ENCODE measurements at regions not wholly inside any gene's neighbourhood (a gene's known extent, or its start where the extent isn't known, plus 50 kb on each side); places are given as distances from the start of the nearest gene placed in this dataset.
"Not testable (repeated sequence)": the region's sequence is repeated elsewhere in the genome, so short reads cannot be mapped to it uniquely, and the experiment has no call there.

DNA sequence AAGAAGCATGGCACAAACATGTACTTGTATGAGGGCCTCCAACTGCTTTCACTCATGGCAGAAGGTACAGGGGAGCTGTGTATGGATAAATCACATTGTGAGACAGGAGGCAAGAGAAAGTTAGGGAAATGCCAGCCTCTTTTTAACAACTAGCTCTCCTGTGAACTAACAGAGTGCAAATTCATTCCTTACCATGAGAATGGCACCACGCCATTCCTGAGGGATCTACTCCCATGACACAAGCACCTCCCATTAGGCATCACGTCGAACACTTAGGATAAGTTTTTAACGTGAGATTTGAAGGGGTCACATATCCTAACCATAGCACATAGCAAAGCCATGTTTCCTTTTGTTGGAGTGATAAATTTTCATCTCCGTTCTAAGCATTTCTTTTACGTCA, 747.2 kb upstream of the CHD1 start:
- no peak for DNase-seq (ENCODE audit: low spot score)
- in situ Hi-C loops (cut with HindIII; ENCODE audit: low sequenced_read_pairs), result no loop called here

DNA sequence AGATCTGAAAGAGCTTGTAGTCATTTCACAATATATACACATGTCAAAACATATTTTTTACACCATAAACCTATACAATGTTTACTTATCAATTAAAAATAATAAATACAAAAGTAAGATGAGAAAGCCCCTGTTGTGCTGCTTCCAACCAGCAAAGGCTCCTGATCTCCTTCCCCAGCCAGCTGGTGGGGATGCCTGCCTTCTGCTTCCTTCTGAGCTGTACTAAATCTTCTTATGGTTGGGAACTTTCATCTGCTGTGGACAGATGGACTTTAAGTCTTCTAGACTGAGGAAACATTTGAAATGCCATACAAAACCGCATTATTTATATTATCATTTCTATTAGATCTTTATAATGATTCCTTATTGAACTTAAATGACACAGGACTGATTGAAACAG, 745.3 kb upstream of the CHD1 start:
- no peak for DNase-seq (ENCODE audit: low spot score)
- in situ Hi-C loops (cut with HindIII; ENCODE audit: low sequenced_read_pairs), result no loop called here

DNA sequence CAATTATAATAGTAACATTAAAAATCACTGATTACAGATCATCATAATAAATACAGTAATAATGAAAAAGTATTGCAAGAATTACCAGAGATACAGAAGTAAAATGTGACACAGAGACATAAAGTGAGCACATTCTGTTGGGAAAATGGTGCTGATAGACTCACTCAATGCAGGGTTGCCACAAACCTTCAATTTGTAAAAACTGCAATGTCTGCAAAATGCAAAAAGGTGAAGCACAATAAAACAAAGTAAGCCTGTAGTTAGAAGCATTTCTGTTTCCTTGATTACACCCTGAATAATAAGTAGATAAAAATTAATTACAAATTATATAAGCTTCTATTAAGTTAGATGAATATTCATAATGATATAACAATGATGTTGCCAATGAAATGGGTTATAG, 736.2 kb upstream of the CHD1 start:
- in situ Hi-C loops (cut with HindIII; ENCODE audit: low sequenced_read_pairs), result no loop called here
- no peak for DNase-seq (ENCODE audit: low spot score)

GRCh38 chr5:99651298-99651697, 722.5 kb upstream of the CHD1 start:
- DNase-seq (ENCODE audit: low spot score), result no peak
- in situ Hi-C loops (cut with HindIII; ENCODE audit: low sequenced_read_pairs), result no loop called here

DNA sequence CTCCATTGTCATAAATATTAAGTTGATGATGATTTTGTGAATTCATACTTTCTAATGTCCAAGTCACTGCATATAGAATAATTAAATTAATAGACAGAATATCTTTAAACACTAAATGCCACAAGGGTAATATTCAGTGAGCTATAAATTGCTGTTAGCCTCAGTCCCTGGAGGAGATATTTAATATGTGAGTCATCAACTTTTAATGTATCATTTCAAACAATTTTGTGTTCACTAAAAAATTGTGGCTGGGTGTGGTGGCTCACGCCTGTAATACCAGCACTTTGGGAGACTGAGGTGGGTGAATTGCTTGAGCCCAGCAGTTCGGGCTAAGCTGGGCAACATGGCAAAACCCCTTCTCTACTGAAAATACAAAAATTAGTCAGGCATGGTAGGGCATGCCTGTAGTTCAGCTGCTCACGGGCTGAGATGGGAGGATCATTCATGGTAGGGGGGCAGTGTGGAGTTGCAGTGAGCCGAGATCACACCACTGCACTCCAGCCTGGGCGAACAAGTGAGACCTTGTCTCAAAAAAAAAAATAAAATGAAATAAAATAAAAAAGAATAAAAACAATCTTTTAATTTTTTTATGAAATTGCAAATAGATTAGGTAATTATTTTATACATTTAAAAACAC, 717.3 kb upstream of the CHD1 start:
- DNase-seq (ENCODE audit: low spot score), result no peak
- in situ Hi-C loops (cut with HindIII; ENCODE audit: low sequenced_read_pairs), result no loop called here

DNA sequence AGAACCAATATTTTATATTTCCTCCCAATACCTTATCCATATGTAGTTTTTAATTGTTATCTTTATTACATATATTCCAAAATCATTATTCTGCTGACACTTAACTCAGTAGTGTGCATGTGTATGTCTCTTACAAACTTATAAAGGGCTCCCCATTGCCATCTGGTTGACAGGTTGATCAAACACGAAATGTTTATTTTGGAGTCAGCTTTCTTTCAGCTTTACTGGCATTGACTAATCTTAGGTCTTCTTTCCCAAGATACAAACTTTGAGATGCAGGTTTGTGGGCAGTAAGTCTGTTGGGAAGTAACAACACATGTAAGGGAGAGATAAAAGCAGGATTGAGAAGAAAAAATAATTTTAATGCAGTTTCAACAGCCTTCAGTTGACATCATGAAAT, 716.0 kb upstream of the CHD1 start:
- in situ Hi-C loops (cut with HindIII; ENCODE audit: low sequenced_read_pairs), result no loop called here

DNA sequence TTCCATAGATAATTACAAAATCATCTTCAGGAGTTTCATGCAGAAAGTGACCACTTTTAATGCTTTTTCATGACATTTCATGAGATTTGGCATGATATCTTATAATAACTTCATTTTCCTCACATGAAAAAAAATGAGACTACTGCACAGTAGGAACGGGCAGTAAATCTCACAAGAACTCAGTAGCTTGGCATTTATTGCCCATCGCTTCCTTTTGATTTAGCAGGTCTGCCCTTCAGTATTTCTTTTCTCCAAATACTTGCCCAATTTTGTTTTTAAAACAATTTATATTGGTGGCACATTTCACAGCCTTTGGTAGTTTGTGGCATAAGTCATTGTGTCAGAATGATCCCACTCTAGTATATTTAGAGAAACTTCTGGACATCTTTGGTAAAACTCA, 711.8 kb upstream of the CHD1 start:
- in situ Hi-C loops (cut with HindIII; ENCODE audit: low sequenced_read_pairs), result no loop called here
- DNase-seq (ENCODE audit: low spot score), result no peak

More for the DNA sequence above, 716.0 kb upstream of the CHD1 start:
- DNase-seq (ENCODE audit: low spot score), result no peak

DNA sequence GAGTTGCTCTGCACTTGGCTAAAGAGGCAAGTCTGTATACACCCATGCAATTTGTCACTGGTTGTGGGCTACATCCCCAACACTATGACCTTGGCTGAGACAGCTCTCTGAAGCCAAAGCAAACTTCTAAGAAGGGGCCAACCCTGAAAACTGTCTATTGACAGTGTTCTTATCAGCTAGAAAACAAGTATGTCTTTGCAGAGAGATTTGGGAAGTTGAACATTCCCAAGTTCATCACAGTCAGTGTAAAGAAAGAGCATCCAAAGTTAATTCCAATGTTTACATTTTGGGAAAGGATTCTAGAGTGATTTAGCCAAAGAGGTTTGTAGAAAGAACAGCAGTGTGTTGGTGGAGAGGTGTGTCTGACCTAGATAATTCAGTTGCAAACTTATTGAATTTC, 711.1 kb upstream of the CHD1 start:
- in situ Hi-C loops (cut with HindIII; ENCODE audit: low sequenced_read_pairs), result no loop called here
- no peak for DNase-seq (ENCODE audit: low spot score)

DNA sequence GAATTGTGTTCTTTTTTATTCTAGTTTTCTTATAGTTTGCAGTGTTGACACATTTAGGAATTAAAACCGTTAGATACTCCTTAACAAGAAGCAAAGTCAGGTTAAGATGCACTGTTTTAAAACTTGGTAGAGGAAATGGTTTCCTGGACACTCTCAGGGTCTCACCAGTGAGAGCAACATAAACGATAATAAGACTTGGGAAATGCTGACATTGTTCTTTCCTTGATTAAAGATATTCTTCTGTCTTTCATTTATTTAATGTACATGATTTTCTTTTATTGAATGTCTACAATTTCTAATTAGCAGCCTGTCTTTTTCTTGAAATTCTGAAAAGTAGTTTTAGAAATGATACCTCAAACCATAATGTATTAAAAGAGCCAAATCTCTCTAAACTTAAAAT, 707.9 kb upstream of the CHD1 start:
- in situ Hi-C loops (cut with HindIII; ENCODE audit: low sequenced_read_pairs), result no loop called here
- no peak for DNase-seq (ENCODE audit: low spot score)

GRCh38 chr5:99621772-99622681, 693.2 kb upstream of the CHD1 start:
- no peak for DNase-seq (ENCODE audit: low spot score)
- in situ Hi-C loops (cut with HindIII; ENCODE audit: low sequenced_read_pairs), result no loop called here

DNA sequence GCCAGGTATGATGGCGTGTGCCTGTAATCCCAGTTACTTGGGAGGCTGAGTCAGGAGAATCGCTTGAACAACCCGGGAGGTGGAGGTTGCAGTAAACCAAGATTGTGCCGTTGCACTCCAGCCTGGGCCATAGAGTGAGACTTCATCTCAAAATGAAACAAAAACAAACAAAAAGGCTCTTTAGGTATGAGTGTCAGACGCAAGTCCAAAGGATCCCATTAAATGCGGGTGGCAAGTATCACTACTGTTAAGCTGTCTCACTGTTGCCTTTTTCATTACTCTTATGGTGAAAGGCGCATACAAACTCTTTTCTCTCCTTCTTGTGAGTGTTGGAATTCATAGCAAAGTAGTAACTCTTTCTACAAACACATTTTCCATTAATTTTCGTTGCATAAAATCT, 688.5 kb upstream of the CHD1 start:
- DNase-seq (ENCODE audit: low spot score), result no peak
- in situ Hi-C loops (cut with HindIII; ENCODE audit: low sequenced_read_pairs), result no loop called here

- in situ Hi-C loops (cut with HindIII; ENCODE audit: low sequenced_read_pairs), result no loop called here
These were observed 686.1 kb upstream of the CHD1 start for GRCh38 chr5:99614888-99615287.

DNA sequence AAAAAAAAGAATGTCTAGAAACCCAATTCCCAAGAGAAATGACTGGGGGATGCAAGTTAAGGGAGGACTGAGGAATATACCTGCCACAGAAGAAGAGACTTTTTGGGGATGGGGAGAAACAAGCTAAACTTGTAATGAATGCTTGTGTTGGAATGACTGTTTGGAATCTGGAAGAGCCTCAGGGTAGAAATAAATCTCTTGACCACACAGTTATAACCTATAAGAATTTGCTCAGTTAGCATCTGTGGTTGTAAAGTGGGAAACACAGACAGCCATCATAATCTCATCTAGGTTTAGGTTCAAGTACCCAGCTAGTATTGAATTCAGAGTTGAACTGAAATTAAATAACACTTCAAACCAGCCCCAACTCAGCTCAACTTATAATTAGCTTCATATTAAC, 678.3 kb upstream of the CHD1 start:
- in situ Hi-C loops (cut with HindIII; ENCODE audit: low sequenced_read_pairs), result no loop called here
- no peak for DNase-seq (ENCODE audit: low spot score)

More at GRCh38 chr5:99614888-99615287, 686.1 kb upstream of the CHD1 start:
- no peak for DNase-seq (ENCODE audit: low spot score)

GRCh38 chr5:99605904-99606303, 677.1 kb upstream of the CHD1 start:
- in situ Hi-C loops (cut with HindIII; ENCODE audit: low sequenced_read_pairs), result no loop called here
- no peak for DNase-seq (ENCODE audit: low spot score)

- no peak for DNase-seq (ENCODE audit: low spot score)
- in situ Hi-C loops (cut with HindIII; ENCODE audit: low sequenced_read_pairs), result no loop called here
These were observed 672.1 kb upstream of the CHD1 start for GRCh38 chr5:99600952-99601351.

GRCh38 chr5:99590806-99591205, 662.0 kb upstream of the CHD1 start:
- DNase-seq (ENCODE audit: low spot score), result no peak
- in situ Hi-C loops (cut with HindIII; ENCODE audit: low sequenced_read_pairs), result no loop called here

- no peak for DNase-seq (ENCODE audit: low spot score)
- in situ Hi-C loops (cut with HindIII; ENCODE audit: low sequenced_read_pairs), result no loop called here
These were observed 660.6 kb upstream of the CHD1 start for GRCh38 chr5:99589424-99589823.

GRCh38 chr5:99587983-99588382, 659.2 kb upstream of the CHD1 start:
- no peak for DNase-seq (ENCODE audit: low spot score)

GRCh38 chr5:99586878-99587277, 658.1 kb upstream of the CHD1 start:
- in situ Hi-C loops (cut with HindIII; ENCODE audit: low sequenced_read_pairs), result no loop called here
- DNase-seq (ENCODE audit: low spot score), result no peak

More at GRCh38 chr5:99587983-99588382, 659.2 kb upstream of the CHD1 start:
- in situ Hi-C loops (cut with HindIII; ENCODE audit: low sequenced_read_pairs), result no loop called here

DNA sequence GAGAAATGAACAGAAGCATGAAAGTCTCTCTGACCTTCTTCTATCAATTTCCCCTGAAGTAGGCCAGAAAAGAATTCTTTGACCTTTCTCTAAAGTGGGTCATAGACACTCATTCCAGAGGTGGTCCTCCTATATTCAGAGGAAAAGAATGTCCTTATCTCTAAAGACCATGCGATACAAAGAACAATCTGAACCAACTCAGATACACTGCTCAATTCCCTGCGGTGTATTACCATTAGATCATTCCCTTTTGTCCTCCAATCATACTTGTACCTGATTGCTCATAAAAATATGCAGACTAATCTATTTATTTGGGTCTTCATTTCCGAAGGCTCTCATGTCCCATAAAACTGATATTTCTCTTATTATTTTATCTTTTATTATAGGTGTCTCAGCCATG, 652.4 kb upstream of the CHD1 start:
- DNase-seq (ENCODE audit: low spot score); in situ Hi-C loops (cut with HindIII; ENCODE audit: low sequenced_read_pairs): not testable (repeated sequence)

Data from G401 (cell line).